ENCODE measurements at regions not wholly inside any gene's neighbourhood (a gene's known extent, or its start where the extent isn't known, plus 50 kb on each side); places are given as distances from the start of the nearest gene placed in this dataset.

DNA sequence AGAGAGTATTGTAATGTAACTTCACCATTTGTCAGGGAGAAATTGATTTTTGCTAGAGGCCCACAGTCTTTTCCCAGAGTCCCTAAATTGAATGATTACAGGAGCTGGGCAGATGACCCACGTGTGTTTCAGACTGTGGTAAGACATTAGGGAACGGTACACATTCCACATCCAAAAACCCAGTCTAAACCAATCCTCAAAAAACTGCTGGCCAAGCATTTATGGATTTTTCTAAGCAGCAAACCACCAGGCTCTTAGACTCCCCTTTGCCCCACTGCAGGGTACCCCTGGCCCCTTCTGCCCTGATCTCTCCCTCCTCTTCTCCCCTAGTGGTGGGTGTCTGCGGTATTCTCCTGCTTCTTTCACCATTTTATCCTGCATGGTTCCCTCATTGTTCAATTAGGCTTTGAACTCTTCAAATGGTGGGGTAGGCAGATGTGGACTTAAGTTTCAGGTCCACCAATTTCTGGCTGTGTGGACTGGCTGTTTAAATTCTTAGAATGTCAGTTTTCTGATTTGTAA, 135.5 kb upstream of the SORCS3 start:
- ATAC-seq (no peak), DNase-seq (ENCODE audit: low spot score) (no peak)
- intact Hi-C loops (cut with DNase I): no loop called here

DNA sequence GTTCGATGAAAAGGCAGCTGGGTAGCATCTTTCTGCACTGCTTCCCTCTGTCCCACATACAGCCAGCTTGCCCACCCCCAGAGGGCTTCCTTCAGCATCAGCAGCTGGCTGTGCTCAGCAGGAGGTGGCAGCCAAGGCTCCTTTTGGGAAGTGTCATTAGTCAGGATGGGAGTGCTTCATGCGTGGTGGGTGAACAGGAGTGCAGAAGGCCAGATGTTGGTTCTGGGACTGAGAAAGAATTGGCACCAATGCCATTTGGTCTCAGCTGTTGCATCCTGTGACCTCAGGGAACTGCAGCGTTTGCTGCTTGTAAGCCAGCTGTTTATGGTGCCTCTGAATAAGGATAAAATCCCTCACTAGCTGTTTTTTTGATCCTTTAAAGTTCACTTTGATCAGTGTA, 131.1 kb upstream of the SORCS3 start:
- ATAC-seq: no peak
- intact Hi-C loops (cut with DNase I): no loop called here
- DNase-seq (ENCODE audit: low spot score): no peak

DNA sequence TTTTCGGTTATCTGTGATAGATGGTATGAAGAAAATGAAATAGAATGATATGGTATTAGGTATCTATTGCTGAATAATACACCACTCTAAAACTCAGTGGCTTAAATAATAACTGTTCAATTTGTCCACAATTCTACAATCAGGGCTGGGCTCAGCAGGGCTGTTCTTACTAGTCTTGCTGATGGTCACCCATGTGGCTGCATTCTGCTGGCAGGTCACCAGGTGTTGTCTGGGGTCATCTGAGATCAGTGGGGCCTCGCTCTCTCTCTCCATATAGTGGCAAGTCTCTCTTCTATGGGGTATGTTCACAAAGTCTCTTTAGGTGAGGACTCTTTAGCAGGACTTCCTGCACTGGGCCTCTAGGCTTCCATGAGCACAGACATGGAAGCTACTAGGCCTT, 130.4 kb upstream of the SORCS3 start:
- intact Hi-C loops (cut with DNase I): no loop called here
- DNase-seq (ENCODE audit: low spot score) (no peak), ATAC-seq (no peak)

DNA sequence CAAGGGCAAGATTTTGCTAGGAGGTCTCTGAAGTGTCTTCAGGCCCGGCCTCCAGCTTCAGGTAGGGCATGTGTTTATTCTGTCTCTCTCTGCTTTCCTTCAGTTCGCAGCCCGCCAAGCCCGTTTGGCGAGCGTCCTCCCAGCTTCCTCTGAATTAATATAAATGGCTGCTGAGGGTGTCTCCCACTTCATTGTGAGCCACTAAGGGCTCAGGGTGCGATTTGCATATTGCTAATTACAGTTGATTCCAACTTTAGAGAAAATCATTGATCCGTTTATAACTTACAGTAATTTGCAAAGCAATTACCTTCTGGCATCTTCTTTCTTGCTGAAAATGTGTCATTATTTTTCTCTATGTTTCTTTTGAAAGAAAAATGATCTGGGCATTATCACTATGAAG, 128.3 kb upstream of the SORCS3 start:
- DNase-seq (ENCODE audit: low spot score): no peak
- ATAC-seq: no peak
- intact Hi-C loops (cut with DNase I): no loop called here

DNA sequence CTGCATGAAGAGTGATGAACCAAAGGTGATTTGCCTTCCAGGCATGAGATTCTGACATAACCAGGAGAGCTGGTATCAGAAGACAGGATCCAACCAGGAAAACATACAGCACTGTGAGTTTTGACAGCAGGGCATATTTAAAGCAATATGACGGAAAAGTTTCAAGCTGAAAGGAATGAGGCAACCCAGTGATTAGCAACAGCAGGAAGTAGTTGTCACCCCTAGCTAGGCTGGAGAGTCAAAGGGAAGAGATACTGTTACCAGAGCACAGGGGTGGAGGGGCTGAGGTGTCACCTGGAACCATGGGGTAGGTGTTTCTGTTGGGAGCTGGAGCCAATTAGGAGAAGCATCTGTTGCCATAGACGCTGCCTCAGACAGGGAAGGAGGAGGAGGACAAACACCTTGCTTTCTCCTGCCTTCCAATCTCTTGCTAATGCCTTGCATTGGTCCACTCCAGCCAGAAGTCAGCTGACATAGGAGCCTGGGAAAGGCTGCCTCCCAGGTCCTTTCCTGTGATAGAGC, 125.4 kb upstream of the SORCS3 start:
- DNase-seq (ENCODE audit: low spot score) (no peak), ATAC-seq (no peak)
- intact Hi-C loops (cut with DNase I): no loop called here

DNA sequence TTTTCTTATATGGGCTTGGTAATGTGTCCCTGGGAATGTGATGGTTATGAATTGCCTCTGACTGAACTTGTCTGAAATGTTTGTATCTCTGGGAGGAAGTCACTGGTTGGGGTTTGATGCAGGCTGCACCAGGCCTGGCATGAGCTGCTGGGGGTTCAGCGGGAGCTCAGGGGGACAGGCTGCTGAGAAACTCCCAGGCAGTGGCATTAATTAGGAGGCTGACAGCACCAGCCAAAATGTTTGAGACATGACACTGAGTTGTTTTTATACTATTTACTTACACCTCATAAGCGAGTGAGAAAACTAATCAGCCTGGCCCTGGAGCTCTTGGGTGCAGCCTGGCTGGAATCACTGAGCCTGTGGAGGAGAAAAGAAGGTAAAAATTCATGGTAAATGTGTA, 124.1 kb upstream of the SORCS3 start:
- ATAC-seq (no peak), DNase-seq (ENCODE audit: low spot score) (no peak)
- intact Hi-C loops (cut with DNase I): no loop called here

DNA sequence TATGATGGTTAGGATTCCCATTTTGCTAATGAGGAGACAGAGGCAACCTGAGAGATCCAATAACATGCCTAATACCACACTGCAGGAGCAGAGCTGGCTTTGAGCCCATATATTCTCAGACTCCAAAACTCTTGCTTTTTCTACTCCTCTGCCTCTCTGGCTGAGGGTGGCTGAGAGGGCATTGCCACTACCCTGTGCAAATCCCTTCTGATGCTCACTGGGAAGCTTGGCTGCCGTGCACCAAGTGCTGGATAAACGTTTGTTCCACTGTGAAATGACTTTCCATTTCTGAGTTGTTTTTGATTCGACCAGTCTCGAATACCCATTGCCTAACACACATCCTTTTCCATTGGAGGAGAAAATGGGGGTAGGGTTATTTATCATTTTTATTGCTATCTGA, 123.1 kb upstream of the SORCS3 start:
- DNase-seq (ENCODE audit: low spot score): no peak
- no peak for ATAC-seq
- intact Hi-C loops (cut with DNase I): no loop called here

DNA sequence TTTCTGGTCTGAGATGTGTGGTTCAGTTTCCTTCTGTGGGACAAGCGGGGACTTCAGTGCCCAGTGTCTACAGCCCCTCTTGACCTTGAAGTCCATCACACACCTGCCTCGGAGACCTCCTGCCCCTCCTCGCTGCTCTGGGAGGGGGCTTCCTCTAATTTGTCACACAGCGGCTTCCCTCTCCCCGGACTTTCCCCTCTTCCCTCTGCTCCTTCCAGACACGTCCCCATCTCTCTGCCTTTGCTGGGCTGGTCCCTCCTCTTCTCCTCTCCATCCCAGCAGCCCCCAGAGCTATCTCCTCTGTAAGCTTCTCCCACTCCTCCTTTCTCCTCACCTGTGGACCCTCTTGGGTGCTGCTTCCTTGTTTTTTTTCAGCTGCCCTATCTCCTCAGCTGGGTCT, 122.2 kb upstream of the SORCS3 start:
- ATAC-seq (no peak), DNase-seq (ENCODE audit: low spot score) (no peak)
- intact Hi-C loops (cut with DNase I): no loop called here

DNA sequence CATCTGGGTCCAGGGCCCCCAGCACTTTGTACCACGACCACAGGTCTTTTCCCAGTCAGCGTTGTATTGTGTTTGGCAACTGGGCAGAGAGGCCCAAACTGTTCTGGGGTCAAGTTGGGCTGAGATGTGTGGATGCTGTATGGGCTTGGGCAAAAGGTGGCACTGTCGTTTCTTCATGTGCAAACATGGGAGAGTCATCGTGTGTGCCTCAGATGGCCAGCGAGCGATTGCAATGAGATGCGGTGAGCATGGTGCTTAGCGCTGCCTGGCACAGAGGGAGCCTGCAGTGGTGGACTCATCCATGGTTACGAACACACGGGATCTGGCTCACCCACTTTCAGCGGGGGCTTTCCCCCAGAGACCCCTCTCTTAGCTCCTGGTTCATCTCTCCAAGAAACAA, 120.4 kb upstream of the SORCS3 start:
- intact Hi-C loops (cut with DNase I): no loop called here
- ATAC-seq: no peak
- no peak for DNase-seq (ENCODE audit: low spot score)

DNA sequence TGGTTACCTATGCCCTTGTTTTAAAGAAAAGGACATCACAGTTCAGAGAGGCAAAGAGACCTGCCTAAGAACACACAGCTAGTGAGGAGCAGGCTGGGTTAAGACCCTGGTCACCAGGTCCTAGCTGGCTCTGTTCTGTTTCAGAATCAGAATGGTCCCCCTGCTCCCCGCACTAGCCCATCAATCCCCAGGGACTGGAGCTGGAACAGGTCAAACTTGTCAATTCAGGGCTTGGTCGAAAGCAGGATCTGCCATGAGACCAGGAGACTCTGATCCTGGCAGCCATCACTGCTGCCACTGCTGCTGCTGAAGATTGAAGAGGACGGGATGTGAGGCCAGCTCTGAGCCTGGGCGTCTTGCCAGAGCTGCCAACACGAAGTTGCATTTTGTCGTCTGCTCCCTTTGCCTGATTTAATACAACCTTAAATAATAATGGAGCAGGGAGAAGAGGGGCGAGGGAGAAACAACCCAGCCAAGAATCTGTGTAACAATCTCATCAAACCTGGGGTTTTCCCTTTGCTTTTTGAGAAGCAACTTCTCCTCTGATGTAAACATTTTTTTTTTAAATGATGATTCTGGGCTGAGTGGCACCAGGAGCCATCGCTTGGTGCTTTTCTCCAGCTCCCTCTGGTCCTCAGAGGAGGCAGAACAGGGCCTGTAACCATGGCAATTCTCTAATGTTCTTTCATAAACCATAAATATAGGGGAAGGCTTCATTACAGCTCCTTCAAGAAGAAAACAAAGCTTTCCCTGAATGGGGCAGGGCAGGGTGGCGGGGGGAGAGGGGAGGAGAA, 119.0 kb upstream of the SORCS3 start:
- intact Hi-C loops (cut with DNase I): no loop called here
- ATAC-seq (no peak), DNase-seq (ENCODE audit: low spot score) (no peak)

DNA sequence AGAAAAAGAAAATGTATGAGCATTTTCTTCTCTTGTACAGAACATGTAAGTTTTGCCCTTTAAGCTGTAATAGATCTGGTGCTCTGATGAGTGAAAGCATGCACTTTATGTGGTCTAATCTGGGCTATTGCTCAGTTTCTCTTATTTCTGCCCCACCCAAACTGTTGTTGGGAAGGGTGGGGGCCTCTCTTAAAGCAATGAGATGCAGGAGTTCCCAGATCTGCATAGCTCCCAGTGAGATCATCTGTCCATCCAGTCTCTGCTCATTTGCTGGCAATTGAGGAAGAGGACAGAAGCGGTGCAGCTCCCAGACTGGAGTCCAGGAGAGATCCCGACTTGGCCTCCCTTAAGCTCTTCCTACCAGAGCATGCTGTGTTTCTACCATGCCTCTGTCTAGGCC, 114.9 kb upstream of the SORCS3 start:
- DNase-seq (ENCODE audit: low spot score) (no peak), ATAC-seq (no peak)
- intact Hi-C loops (cut with DNase I): no loop called here

DNA sequence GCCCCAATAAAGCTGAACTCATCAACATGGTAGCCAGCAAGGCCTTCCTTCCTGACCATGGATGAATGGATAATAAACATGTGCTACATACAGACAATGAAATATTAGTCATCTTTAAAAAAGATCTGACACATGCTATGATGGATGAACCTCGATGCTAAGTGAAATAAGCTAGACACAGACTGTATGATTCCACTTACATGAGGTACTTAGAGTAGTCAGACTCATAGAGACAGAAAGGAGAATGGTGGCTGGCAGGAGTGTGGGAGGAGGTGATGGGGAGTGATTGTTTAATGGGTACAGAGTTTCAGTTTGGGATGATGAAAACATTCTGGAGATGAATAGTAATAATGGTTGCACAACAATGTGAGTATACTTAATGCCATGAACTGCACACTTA, 114.1 kb upstream of the SORCS3 start:
- ATAC-seq (no peak), DNase-seq (ENCODE audit: low spot score) (no peak)
- intact Hi-C loops (cut with DNase I): no loop called here

DNA sequence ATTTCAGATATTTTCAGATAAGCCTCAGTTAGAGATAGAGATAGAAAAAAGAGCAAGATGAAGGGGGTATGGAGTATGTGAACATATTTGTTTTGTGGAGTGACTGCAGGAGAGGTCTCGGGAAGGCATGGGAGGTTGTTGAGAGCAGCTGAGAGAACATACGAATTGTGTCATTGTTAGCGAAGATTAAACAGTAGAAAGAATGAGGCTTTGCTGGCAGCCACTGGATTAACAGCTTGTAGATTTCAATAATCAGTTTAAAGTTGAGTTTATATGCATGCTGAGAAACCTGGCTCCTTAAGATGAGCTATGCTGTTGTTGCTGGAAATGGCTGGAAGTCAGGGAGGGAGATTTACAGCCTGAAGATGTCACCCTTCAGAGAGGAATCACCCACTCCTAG, 100.9 kb upstream of the SORCS3 start:
- no peak for DNase-seq (ENCODE audit: low spot score)
- ATAC-seq: no peak

DNA sequence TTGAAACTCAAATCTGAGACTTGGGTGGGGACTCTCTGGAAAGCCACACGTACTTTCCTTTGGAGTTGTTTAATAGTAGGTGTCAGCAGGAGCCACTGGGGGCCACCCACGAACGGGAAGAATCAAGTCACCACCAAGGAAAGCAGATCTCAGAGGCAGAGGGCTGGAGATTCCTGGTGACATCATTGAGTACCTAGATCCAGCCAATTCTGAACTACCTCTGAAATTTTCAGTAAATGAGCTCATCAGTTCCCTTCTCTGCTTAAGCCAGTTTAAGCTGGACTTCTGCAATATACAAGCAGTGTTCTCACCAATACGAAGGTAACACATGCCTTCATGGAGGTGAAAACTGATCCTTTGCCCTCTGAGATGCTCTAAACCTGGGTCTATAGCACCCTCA, 99.3 kb upstream of the SORCS3 start:
- ATAC-seq (no peak), DNase-seq (ENCODE audit: low spot score) (no peak)
- intact Hi-C loops (cut with DNase I): no loop called here

More for the DNA sequence above, 100.9 kb upstream of the SORCS3 start:
- intact Hi-C loops (cut with DNase I): no loop called here

DNA sequence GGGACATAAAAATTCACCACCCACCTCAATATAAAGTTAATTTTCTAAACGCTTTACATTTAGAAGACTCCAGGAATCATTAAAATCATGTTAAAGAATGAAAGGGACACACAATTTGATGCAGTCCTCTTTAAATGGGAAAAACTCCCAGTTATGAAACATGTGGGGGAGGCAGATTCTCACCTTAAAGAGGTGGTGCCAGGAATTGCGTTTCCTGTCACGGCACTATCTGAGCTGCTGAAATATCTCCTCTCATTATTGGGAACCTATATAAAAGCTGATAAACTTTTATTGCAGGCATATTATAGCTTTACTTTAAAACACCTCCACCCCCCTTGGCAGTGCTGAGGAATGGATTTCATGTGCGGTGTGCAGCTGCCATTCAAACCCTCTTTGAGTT, 94.8 kb upstream of the SORCS3 start:
- DNase-seq (ENCODE audit: low spot score): no peak
- no peak for ATAC-seq
- intact Hi-C loops (cut with DNase I): no loop called here

DNA sequence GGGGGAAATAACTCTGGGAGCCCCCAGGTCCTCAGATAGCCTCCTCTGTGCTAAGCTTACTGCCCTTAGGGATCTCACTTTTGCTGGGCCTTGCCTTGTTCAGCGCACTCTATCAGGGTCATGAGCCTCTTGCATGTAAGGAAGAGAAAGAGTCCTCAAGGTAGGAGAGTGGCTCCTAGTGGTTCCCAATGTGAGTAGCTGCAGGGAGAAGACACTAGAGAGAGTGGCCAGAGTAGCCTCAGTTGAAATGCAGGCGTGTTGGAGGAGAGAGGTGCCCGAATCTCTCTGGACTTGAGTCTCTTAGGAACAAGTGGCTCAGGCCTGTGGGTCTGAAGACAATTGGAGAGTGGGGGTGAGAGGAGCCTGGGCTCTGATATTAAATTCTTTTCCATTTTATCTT, 94.3 kb upstream of the SORCS3 start:
- DNase-seq (ENCODE audit: low spot score) (no peak), ATAC-seq (no peak)
- intact Hi-C loops (cut with DNase I): no loop called here

DNA sequence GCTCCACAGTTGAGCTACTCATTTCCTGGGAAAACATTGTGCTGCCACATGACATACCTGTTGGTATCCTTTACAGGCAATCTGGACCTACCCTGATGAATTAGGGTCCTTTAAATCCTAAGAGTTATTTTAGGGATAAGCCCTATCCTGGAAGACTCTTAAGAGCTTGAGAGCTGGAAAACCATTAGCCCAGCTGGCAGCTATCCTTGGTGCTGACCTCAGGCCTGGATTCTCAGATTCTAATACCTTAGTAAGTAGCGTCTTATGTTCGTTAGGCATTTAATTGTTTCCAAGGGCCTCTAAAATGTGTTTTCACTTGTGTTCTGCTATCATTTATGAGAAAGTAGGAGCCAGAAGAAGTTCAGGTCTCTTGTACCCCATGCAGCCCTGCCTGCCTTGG, 93.0 kb upstream of the SORCS3 start:
- no peak for DNase-seq (ENCODE audit: low spot score)

DNA sequence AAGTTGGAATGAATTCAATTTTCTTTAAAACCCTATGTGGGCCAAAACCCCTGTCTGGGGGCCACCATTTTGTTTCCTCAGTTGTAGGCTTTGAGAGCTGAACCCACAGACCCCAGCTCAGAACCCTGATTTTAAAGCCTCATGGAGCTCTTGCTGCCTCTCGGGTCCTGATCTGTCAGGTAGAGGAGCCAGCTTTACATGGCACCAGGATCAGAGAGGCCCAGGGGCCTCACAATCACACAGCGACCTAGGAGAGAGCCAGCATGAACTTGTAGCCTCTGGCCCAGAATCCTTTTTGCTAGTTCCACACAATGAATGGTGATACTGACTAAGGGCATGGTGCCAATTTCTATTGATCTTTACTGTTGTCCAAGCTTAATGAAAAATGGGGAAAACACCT, 84.3 kb upstream of the SORCS3 start:
- intact Hi-C loops (cut with DNase I): no loop called here
- DNase-seq (ENCODE audit: low spot score) (no peak), ATAC-seq (no peak)

More for the DNA sequence above, 93.0 kb upstream of the SORCS3 start:
- no peak for ATAC-seq
- intact Hi-C loops (cut with DNase I): no loop called here

DNA sequence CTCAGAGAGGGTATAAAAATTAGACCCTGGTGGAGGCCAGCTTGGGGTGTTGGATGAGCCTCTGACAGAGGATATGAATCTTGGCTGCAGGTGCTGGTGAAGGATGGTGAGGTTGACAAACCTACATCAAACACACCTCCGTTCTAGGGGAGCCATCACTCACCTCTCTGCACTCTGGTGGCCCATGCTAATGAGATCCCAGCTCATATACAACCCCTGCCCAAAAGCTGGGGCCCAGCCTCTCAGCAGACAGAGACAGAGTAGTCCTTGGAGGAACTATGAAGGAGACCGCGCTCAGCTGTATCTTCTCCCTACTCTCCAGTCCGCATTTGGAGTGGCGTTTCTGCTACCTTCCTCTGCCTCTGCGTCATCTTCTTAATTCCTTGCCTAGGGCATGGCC, 83.1 kb upstream of the SORCS3 start:
- DNase-seq (ENCODE audit: low spot score) (no peak), ATAC-seq (no peak)
- intact Hi-C loops (cut with DNase I): no loop called here

DNA sequence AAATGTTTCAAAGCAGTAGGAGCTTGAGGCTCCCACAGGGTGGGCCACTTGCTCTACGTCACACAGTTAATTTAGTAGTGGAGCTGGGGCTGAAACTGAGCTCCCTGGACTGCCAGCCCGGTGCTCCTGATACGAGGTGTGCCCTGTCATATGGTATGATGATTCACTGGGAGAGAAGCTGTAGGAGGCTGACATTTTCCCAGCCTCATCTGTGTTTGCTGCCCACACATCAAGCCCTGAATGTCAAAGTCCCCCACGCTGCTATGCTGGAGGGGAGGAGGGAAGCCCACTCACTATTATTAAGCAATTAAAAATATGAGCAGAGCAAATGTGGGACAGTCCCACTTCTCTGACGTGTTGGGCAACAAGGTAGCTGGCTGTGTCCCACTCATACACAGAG, 81.2 kb upstream of the SORCS3 start:
- DNase-seq (ENCODE audit: low spot score) (no peak), ATAC-seq (no peak)
- intact Hi-C loops (cut with DNase I): loop anchor here (1.0 kb wide), 1 partner anchor 19 kb away; no protein-coding TSS in a partner anchor

DNA sequence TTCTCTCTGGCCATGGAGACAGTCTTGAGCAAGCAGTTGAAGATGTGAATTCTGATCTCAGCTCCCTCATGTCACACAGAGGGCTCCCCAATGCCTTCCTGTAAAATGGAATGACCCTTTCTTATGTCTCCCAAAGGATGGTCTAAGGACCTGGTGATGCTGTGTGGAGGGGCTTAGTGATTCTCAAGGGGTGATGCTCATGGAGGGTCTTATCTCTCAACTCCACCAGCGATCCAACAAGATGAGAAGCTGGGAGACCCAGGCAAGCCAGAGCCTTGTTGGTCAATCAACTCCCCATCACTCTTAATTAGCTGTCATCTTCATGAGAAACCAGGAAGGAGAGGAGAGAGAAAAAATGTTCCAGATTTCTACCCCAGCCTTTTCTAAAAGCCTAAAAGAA, 78.0 kb upstream of the SORCS3 start:
- ATAC-seq (no peak), DNase-seq (ENCODE audit: low spot score) (no peak)
- intact Hi-C loops (cut with DNase I): no loop called here

All from sciatic nerve (tissue), 2 donors.